ENCODE measurements at regions not wholly inside any gene's neighbourhood (a gene's known extent, or its start where the extent isn't known, plus 50 kb on each side); places are given as distances from the start of the nearest gene placed in this dataset.
"Not testable (repeated sequence)": the region's sequence is repeated elsewhere in the genome, so short reads cannot be mapped to it uniquely, and the experiment has no call there.

DNA sequence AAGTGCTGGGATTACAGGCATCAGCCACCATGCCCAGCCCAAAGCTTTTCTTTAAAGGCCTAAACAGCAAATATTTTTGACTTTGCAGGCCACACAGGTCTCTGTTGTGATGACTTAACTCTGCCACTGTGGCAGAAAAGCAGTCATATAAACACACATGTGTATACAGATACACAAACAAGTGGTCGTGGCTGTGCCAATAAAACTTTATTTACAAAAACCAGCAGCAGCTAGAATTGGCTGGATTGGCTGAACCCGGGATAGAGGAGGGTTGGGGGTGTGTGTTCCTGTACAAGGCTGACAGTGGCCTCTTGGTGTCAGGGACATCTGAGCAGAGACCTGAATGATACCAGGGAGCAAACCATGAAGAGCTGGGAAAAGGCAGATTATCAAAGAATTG lies 95.6 kb downstream of the NCOR2 start:
- DNase-seq: no peak

DNA sequence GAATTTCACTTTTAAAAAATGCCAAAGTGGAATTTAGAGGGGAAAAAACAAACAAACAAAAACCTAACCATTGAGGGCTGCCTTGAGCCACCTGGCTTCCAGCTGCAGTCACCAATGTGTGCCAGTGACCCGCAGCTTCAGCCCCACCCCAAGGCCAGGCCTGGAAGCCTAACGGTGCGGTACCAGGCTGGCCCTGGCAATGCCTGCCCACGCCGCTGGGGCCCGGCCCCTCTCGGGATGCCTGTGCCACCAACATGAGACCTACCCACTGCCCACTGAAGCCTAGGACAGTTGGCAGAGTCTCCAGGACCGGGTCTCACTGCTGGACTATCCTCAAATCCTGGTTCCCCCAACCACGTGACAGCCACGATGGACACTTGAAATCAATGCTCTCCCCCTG lies 96.6 kb downstream of the NCOR2 start:
- DNase-seq: no peak

- DNase-seq: no peak
These were observed 97.3 kb downstream of the NCOR2 start for GRCh38 chr12:124470139-124470538.

GRCh38 chr12:124469193-124469888 lies 98.1 kb downstream of the NCOR2 start:
- DNase-seq: peak; percentile 57

GRCh38 chr12:124467549-124467948 lies 99.9 kb downstream of the NCOR2 start:
- not testable (repeated sequence) for DNase-seq

- DNase-seq: peak; percentile 92
These were observed 100.9 kb downstream of the NCOR2 start for GRCh38 chr12:124466216-124467128.

DNA sequence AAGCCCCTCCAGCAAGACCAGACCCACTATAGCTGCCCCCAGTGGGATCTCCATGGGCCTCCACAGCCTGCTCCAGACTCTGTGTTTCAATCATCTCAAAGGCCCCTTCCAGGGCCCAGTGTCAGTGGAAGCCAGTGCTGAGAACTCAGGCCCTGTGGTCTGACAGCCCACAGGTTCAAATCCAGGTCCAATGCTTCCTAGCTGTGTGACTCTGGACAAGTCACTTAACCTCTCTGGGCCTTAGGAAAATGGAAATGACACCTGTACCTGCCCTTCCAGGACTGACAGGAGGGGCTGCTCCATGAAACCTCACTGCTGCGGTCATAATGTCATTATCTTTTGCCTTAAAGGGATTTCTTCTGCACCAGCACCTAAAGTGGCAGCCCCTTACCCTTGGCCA lies 101.9 kb downstream of the NCOR2 start:
- DNase-seq: no peak

DNA sequence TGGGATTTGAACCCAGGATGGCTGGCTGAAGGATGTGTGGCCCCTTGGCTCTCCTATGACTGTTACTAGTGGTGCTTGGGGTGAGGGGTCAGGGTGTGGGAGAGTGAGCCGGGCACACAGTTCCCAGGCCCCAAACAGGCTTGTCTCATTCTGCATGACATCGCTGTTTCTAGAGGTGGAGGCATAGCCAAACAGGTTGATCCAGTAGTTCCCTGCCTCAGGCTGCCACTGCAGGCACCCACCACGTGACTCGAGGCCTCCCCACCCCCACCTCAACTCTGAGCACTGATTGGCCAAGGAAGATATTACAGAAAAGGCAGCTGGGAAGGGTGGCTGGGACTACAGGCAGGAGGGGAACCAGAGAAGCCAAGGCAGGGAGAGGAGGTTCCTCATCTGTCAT lies 102.6 kb downstream of the NCOR2 start:
- DNase-seq: no peak

GRCh38 chr12:124464062-124464461 lies 103.3 kb downstream of the NCOR2 start:
- DNase-seq: no peak

DNA sequence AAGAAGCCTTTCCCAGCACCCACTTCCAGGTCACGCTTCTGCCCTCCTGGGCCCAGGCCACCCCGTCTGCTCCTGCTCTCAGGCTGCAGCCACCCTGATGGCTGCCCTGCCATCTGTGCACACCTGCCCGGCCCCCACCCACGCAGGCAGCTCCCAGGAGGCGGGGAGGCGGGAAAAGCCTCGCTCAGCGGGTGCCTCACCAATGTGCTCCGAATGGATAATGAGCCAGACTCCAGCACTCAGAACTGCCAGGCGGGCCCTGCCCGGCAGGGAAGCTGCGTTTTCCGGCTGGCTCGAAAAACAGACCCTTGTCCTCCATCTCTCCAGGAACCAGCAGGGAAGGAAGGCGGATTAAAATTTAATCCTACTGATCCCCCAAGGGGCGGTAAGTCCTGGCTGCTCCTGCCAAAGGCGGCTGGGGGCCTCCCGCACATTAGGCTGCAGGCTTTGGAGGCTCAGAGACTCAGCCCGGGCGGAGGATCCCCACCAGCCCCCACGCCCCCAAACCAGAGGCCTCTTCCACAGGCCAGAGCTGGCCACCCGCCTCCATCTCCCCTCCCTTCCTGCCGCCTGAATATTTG lies 104.0 kb downstream of the NCOR2 start:
- DNase-seq: no peak

DNA sequence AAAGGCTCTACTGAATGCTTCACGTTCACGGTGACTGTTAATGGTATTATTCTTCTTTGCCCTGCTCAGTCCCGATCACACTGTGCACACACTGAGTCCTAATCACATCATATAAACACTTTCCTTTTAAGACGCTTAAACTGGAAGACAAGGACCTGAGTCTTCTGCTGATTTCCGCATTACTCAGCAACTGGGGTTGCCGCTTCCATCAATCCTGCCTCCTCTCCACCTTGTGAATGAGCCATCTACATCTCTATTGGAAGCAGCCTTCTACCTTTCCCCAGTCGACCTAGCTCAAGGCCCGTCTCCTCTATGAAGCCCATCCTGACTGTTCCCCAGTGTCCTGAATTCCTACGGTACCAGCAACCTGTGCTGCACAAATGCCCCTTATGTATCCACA lies 104.7 kb downstream of the NCOR2 start:
- no peak for DNase-seq

GRCh38 chr12:124461851-124462623 lies 105.4 kb downstream of the NCOR2 start:
- no peak for DNase-seq

- DNase-seq: no peak
These were observed 106.2 kb downstream of the NCOR2 start for GRCh38 chr12:124461241-124461673.

DNA sequence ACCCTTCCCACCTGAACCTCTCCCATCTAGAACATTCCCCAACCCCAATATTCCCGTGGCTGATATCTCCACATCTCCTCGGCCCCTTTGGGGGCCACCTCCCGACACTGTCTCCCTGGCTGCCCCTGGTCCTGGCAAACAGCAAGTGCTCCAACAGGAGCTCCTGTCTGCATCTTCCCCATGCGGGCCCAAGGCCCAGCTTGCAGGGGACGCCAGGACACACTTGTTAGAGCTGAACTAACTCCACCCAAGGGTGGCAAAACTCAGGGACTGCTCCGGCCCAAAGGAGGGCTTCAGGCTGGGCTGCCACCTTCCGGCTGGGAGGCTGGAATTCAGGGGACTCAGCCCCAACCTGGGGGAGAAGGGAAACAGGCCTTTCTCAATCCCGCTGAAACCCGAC lies 106.6 kb downstream of the NCOR2 start:
- no peak for DNase-seq

- no peak for DNase-seq
These were observed 107.4 kb downstream of the NCOR2 start for GRCh38 chr12:124459852-124460645.

GRCh38 chr12:124458992-124459851 lies 108.2 kb downstream of the NCOR2 start:
- DNase-seq: no peak

- no peak for DNase-seq
These were observed 109.0 kb downstream of the NCOR2 start for GRCh38 chr12:124458220-124458991.

GRCh38 chr12:124457287-124458219 lies 109.9 kb downstream of the NCOR2 start:
- peak; percentile 79 for DNase-seq

DNA sequence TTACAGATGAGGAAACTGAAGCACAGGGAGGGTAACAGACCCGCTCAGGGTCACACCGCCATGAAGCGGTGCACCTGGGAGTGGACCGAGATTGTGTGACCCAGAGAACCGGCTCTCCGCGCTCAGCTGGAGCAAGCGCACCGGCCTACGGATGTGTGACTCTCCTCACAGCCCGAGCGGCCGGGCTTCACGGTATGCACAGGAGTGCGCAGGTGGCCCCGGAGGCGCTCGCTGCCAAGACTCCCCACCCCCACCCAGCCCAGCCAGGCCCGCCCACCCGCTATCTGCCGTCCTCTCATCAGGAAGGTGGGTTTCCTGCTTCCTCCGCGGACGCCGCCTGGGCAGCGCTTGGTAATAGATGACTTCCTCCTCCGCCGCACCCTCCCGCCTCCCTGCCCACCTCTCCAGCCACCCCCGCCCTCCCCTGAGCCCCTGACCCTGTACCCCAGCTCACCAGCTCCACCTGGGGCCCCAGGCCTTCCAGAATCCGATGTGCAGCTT lies 110.7 kb downstream of the NCOR2 start:
- DNase-seq: peak; percentile 75
